HepG2 (cell line): ENCODE measurements at regions not wholly inside any gene's neighbourhood (a gene's known extent, or its start where the extent isn't known, plus 50 kb on each side); places are given as distances from the start of the nearest gene placed in this dataset.

ENCODE experiments used
- BORCS8-MEF2B ChIP-seq: sonication (generic); formaldehyde crosslinking; IDR thresholded peaks from 2 replicates; pipeline ENCODE4 v1.8.0; 2022; ENCODE audit warnings: mild to moderate bottlenecking, missing genetic modification reagents
- DMAP1 ChIP-seq: IDR thresholded peaks from 2 replicates; pipeline ENCODE4 v1.6.1; 2016
- ERF ChIP-seq: IDR thresholded peaks from 2 replicates; pipeline ENCODE4 v1.6.1; 2018; ENCODE audit warnings: missing biosample characterization, missing genetic modification reagents
- HMG20A ChIP-seq: IDR thresholded peaks from 2 replicates; pipeline ENCODE4 v1.6.1; 2016; ENCODE audit warnings: borderline replicate concordance
- HOXA7 ChIP-seq: sonication (generic); formaldehyde crosslinking; IDR thresholded peaks from 2 replicates; pipeline ENCODE4 v1.8.1; 2022; ENCODE audit warnings: mild to moderate bottlenecking, missing genetic modification reagents, moderate library complexity
- HOXA9 ChIP-seq: sonication (generic); formaldehyde crosslinking; IDR thresholded peaks from 2 replicates; pipeline ENCODE4 v1.8.1; 2022; ENCODE audit warnings: missing genetic modification reagents, mild to moderate bottlenecking, moderate library complexity, borderline replicate concordance
- ISL2 ChIP-seq: sonication (generic); formaldehyde crosslinking; IDR thresholded peaks from 2 replicates; pipeline ENCODE4 v1.5.0; 2020; ENCODE audit warnings: missing genetic modification reagents
- JARID2 ChIP-seq: sonication (generic); formaldehyde crosslinking; IDR thresholded peaks from 2 replicates; pipeline ENCODE4 v1.8.1; 2023; ENCODE audit warnings: missing genetic modification reagents, inconsistent platforms; ENCODE audit not compliant: insufficient replicate concordance
- KLF12 ChIP-seq: sonication (generic); formaldehyde crosslinking; IDR thresholded peaks from 2 replicates; pipeline ENCODE4 v1.4.0; 2020; ENCODE audit warnings: missing genetic modification reagents, borderline replicate concordance
- MXI1 ChIP-seq: IDR thresholded peaks from 3 replicates; pipeline ENCODE4 v1.6.1; 2012; ENCODE audit warnings: low read depth, low read length, inconsistent platforms, borderline replicate concordance
- SNAPC2 ChIP-seq: sonication (generic); formaldehyde crosslinking; IDR thresholded peaks from 2 replicates; pipeline ENCODE4 v1.8.1; 2022; ENCODE audit warnings: mild to moderate bottlenecking, missing genetic modification reagents
- SOX5 ChIP-seq: IDR thresholded peaks from 2 replicates; pipeline ENCODE4 v1.6.1; 2016; ENCODE audit warnings: borderline replicate concordance
- TMF1 ChIP-seq: sonication (generic); formaldehyde crosslinking; IDR thresholded peaks from 2 replicates; pipeline ENCODE4 v1.8.1; 2022; ENCODE audit warnings: low read depth, missing genetic modification reagents
- ZBTB8A ChIP-seq: sonication (generic); formaldehyde crosslinking; IDR thresholded peaks from 2 replicates; pipeline ENCODE4 v1.4.0; 2020; ENCODE audit warnings: mild to moderate bottlenecking, low read depth, missing genetic modification reagents, borderline replicate concordance
- ZNF121 ChIP-seq: sonication (generic); formaldehyde crosslinking; IDR thresholded peaks from 2 replicates; pipeline ENCODE4 v1.5.0; 2020; ENCODE audit warnings: mild to moderate bottlenecking, missing genetic modification reagents
- ZNF160 ChIP-seq: sonication (generic); formaldehyde crosslinking; IDR thresholded peaks from 2 replicates; pipeline ENCODE4 v1.8.0; 2022; ENCODE audit warnings: mild to moderate bottlenecking, inconsistent platforms, missing genetic modification reagents
- ZNF598 ChIP-seq: sonication (generic); formaldehyde crosslinking; IDR thresholded peaks from 2 replicates; pipeline ENCODE4 v1.5.1; 2020; ENCODE audit warnings: mild to moderate bottlenecking, missing genetic modification reagents, borderline replicate concordance
- ZNF737 ChIP-seq: sonication (generic); formaldehyde crosslinking; IDR thresholded peaks from 2 replicates; pipeline ENCODE4 v1.5.0; 2020; ENCODE audit warnings: missing genetic modification reagents, mild to moderate bottlenecking, borderline replicate concordance
- ZNF879 ChIP-seq: sonication (generic); formaldehyde crosslinking; IDR thresholded peaks from 2 replicates; pipeline ENCODE4 v1.8.1; 2023; ENCODE audit warnings: missing genetic modification reagents
- TF ChIP-seq, protein P1 (sequence below): sonication (generic); formaldehyde crosslinking; IDR thresholded peaks from 2 replicates; pipeline ENCODE4 v1.4.0; 2020; ENCODE audit warnings: missing genetic modification reagents
- TF ChIP-seq, protein P2 (sequence below): sonication (generic); formaldehyde crosslinking; IDR thresholded peaks from 2 replicates; pipeline ENCODE4 v1.5.0; 2020; ENCODE audit warnings: missing genetic modification reagents, mild to moderate bottlenecking, borderline replicate concordance
- TF ChIP-seq, protein P3 (sequence below): IDR thresholded peaks from 2 replicates; pipeline ENCODE4 v1.6.1; 2016
- TF ChIP-seq, protein P4 (sequence below): sonication (generic); formaldehyde crosslinking; IDR thresholded peaks from 2 replicates; pipeline ENCODE4 v1.4.0; 2020; ENCODE audit warnings: mild to moderate bottlenecking, missing genetic modification reagents, borderline replicate concordance
- TF ChIP-seq, protein P5 (sequence below): IDR thresholded peaks from 2 replicates; pipeline ENCODE4 v1.6.1; 2018; ENCODE audit warnings: missing genetic modification reagents

- TF ChIP-seq KLF12 (CRISPR knock-in tag) (no peak; the same call in 1 of the 2 replicates), SOX5 (CRISPR knock-in tag) (peak; percentile 97), ERF (CRISPR knock-in tag) (no peak), ZNF121 (CRISPR knock-in tag) (no peak), ZNF160 (CRISPR knock-in tag) (no peak), MXI1 (no peak), ISL2 (CRISPR knock-in tag) (peak; percentile 84), BORCS8-MEF2B (CRISPR knock-in tag) (no peak), SNAPC2 (CRISPR knock-in tag) (no peak), DMAP1 (CRISPR knock-in tag) (no peak), ZNF598 (CRISPR knock-in tag) (no peak), ZNF737 (CRISPR knock-in tag) (no peak), HOXA7 (CRISPR knock-in tag) (no peak), ZNF879 (CRISPR knock-in tag) (no peak), HMG20A (CRISPR knock-in tag) (peak; percentile 61; the same call in 1 of the 2 replicates), JARID2 (CRISPR knock-in tag) (no peak), HOXA9 (CRISPR knock-in tag) (peak; percentile 81; the same call in 1 of the 2 replicates), TMF1 (no peak), ZBTB8A (CRISPR knock-in tag) (no peak)
- TF ChIP-seq, protein P1, sequence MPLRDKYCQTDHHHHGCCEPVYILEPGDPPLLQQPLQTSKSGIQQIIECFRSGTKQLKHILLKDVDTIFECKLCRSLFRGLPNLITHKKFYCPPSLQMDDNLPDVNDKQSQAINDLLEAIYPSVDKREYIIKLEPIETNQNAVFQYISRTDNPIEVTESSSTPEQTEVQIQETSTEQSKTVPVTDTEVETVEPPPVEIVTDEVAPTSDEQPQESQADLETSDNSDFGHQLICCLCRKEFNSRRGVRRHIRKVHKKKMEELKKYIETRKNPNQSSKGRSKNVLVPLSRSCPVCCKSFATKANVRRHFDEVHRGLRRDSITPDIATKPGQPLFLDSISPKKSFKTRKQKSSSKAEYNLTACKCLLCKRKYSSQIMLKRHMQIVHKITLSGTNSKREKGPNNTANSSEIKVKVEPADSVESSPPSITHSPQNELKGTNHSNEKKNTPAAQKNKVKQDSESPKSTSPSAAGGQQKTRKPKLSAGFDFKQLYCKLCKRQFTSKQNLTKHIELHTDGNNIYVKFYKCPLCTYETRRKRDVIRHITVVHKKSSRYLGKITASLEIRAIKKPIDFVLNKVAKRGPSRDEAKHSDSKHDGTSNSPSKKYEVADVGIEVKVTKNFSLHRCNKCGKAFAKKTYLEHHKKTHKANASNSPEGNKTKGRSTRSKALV (CRISPR knock-in tag), result no peak
- TF ChIP-seq, protein P2, sequence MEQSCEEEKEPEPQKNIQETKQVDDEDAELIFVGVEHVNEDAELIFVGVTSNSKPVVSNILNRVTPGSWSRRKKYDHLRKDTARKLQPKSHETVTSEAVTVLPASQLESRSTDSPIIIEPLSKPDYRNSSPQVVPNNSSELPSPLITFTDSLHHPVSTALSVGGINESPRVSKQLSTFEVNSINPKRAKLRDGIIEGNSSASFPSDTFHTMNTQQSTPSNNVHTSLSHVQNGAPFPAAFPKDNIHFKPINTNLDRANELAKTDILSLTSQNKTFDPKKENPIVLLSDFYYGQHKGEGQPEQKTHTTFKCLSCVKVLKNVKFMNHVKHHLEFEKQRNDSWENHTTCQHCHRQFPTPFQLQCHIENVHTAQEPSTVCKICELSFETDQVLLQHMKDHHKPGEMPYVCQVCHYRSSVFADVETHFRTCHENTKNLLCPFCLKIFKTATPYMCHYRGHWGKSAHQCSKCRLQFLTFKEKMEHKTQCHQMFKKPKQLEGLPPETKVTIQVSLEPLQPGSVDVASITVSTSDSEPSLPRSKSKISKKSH, result no peak
- TF ChIP-seq, protein P3, sequence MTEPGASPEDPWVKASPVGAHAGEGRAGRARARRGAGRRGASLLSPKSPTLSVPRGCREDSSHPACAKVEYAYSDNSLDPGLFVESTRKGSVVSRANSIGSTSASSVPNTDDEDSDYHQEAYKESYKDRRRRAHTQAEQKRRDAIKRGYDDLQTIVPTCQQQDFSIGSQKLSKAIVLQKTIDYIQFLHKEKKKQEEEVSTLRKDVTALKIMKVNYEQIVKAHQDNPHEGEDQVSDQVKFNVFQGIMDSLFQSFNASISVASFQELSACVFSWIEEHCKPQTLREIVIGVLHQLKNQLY (CRISPR knock-in tag), result no peak
- TF ChIP-seq, protein P4, sequence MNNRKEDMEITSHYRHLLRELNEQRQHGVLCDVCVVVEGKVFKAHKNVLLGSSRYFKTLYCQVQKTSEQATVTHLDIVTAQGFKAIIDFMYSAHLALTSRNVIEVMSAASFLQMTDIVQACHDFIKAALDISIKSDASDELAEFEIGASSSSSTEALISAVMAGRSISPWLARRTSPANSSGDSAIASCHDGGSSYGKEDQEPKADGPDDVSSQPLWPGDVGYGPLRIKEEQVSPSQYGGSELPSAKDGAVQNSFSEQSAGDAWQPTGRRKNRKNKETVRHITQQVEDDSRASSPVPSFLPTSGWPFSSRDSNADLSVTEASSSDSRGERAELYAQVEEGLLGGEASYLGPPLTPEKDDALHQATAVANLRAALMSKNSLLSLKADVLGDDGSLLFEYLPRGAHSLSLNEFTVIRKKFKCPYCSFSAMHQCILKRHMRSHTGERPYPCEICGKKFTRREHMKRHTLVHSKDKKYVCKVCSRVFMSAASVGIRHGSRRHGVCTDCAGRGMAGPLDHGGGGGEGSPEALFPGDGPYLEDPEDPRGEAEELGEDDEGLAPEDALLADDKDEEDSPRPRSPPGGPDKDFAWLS (CRISPR knock-in tag), result no peak
- TF ChIP-seq, protein P5, sequence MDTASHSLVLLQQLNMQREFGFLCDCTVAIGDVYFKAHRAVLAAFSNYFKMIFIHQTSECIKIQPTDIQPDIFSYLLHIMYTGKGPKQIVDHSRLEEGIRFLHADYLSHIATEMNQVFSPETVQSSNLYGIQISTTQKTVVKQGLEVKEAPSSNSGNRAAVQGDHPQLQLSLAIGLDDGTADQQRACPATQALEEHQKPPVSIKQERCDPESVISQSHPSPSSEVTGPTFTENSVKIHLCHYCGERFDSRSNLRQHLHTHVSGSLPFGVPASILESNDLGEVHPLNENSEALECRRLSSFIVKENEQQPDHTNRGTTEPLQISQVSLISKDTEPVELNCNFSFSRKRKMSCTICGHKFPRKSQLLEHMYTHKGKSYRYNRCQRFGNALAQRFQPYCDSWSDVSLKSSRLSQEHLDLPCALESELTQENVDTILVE, result 0 out of 2 replicates have a peak, but pooled peaks have one; percentile 24
These were observed 663.3 kb upstream of the CHAC2 start (continued) for GRCh38 chr2:53104263-53104662.
